Panc1 (cell line): ENCODE measurements at regions not wholly inside any gene's neighbourhood (a gene's known extent, or its start where the extent isn't known, plus 50 kb on each side); places are given as distances from the start of the nearest gene placed in this dataset.

Source experiments
- CTCF ChIP-seq: fragments of 450-650 bp; IDR thresholded peaks from 2 replicates; pipeline ENCODE4 v1.5.1; 2017; ENCODE audit warnings: mild to moderate bottlenecking
- POLR2AphosphoS5 ChIP-seq: IDR thresholded peaks from 2 replicates; pipeline ENCODE4 v1.6.1; 2012; ENCODE audit warnings: mild to moderate bottlenecking, low read depth, low read length, moderate library complexity
- TCF7L2 ChIP-seq: IDR thresholded peaks from 2 replicates; pipeline ENCODE4 v1.6.1; 2011; ENCODE audit warnings: mild to moderate bottlenecking, low read depth, low read length, inconsistent platforms
- TF ChIP-seq, protein P1 (sequence below), 2 experiments: IDR thresholded peaks; 2 replicates each; pipeline ENCODE4 v1.6.1; 2011 to 2012; ENCODE audit warnings: low read depth in 2 of 2, control low read depth in 1 of 2, low read length in 1 of 2, mild to moderate bottlenecking in 1 of 2, moderate library complexity in 1 of 2; ENCODE audit not compliant: insufficient read depth in 1 of 2

DNA sequence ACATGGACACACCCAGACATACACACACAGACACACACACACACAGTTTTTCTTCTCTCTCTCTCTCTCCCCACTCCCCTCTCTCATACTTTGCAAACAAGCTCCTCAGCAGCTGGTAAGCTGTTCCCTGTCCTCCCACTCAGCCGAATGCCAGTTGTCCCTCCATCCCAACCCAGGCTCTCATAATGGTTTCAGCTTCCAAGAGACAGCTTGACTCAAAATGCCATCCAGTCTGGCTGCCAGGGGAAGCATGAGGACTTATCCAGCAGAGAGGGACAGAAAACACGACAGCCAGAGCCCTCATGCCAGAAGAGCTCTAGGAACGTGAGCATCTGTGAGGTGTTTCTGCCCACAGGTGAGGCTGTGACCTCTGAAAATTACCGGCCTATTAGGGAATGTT, 112.6 kb upstream of the SPDL1 start:
- TF ChIP-seq CTCF = no peak
- TF ChIP-seq, protein P1, sequence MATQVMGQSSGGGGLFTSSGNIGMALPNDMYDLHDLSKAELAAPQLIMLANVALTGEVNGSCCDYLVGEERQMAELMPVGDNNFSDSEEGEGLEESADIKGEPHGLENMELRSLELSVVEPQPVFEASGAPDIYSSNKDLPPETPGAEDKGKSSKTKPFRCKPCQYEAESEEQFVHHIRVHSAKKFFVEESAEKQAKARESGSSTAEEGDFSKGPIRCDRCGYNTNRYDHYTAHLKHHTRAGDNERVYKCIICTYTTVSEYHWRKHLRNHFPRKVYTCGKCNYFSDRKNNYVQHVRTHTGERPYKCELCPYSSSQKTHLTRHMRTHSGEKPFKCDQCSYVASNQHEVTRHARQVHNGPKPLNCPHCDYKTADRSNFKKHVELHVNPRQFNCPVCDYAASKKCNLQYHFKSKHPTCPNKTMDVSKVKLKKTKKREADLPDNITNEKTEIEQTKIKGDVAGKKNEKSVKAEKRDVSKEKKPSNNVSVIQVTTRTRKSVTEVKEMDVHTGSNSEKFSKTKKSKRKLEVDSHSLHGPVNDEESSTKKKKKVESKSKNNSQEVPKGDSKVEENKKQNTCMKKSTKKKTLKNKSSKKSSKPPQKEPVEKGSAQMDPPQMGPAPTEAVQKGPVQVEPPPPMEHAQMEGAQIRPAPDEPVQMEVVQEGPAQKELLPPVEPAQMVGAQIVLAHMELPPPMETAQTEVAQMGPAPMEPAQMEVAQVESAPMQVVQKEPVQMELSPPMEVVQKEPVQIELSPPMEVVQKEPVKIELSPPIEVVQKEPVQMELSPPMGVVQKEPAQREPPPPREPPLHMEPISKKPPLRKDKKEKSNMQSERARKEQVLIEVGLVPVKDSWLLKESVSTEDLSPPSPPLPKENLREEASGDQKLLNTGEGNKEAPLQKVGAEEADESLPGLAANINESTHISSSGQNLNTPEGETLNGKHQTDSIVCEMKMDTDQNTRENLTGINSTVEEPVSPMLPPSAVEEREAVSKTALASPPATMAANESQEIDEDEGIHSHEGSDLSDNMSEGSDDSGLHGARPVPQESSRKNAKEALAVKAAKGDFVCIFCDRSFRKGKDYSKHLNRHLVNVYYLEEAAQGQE (IDR thresholded peaks at IDR 0.05; ENCODE audit: insufficient read depth in 1 of 2, low read depth in 2 of 2, low read length in 1 of 2) = no peak
- TF ChIP-seq TCF7L2 = no peak
- no peak for TF ChIP-seq POLR2AphosphoS5
